Amniotic stem cell (primary cell): ENCODE measurements at regions not wholly inside any gene's neighbourhood (a gene's known extent, or its start where the extent isn't known, plus 50 kb on each side); places are given as distances from the start of the nearest gene placed in this dataset.

ENCODE experiments used
- DNase-seq: peaks from one replicate; lab custom pipeline; 2025; lab: John Stamatoyannopoulos, UW

- peak; percentile 77 for DNase-seq
Observed at GRCh38 chr10:46228563-46229071, 58.2 kb upstream of the ANTXRL start.

- no peak for DNase-seq
Observed at GRCh38 chr10:46229144-46229563, 57.6 kb upstream of the ANTXRL start.

GRCh38 chr10:46230615-46231014 lies 56.2 kb upstream of the ANTXRL start:
- DNase-seq: no peak

GRCh38 chr10:46231087-46231486 lies 55.7 kb upstream of the ANTXRL start:
- DNase-seq: no peak

GRCh38 chr10:46232084-46232483 lies 54.7 kb upstream of the ANTXRL start:
- DNase-seq: no peak

GRCh38 chr10:46232666-46233065 lies 54.1 kb upstream of the ANTXRL start:
- no peak for DNase-seq

- no peak for DNase-seq
Observed at GRCh38 chr10:46233181-46233580, 53.6 kb upstream of the ANTXRL start.

GRCh38 chr10:46234026-46234425 lies 52.8 kb upstream of the ANTXRL start:
- no peak for DNase-seq

GRCh38 chr10:46234431-46235060 lies 52.3 kb upstream of the ANTXRL start:
- no peak for DNase-seq

- no peak for DNase-seq
Observed at GRCh38 chr10:46235705-46236545, 50.9 kb upstream of the ANTXRL start.

GRCh38 chr10:46236546-46236887 lies 50.3 kb upstream of the ANTXRL start:
- no peak for DNase-seq

- no peak for DNase-seq
Observed at GRCh38 chr10:46236941-46237681, 49.7 kb upstream of the ANTXRL start.
